ENCODE measurements at regions not wholly inside any gene's neighbourhood (a gene's known extent, or its start where the extent isn't known, plus 50 kb on each side); places are given as distances from the start of the nearest gene placed in this dataset.

DNA sequence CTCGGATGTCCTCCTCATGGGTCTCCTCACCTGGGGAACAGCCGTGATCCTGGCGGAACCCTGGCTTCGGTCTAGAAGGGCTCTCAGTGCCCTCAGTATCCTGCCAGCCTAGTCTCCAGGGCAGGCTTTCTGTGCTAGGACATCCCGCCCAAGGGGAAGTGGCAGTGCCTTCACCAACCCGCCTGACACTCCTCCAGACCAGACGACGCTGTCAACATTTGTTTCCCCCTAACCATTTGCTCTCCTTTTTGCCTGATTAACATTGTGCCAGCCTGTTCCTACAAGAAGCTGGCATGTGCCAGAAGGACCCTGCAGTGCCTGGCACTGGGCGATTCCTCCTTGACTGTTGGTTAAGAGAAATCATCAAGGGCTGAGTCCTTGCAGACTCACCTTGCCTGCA, 358.9 kb upstream of the IRX2 start (continued):
- TF ChIP-seq KDM5A (IDR thresholded peaks at IDR 0.05; ENCODE audit: low read length) (no peak), CBX5 (IDR thresholded peaks at IDR 0.05; ENCODE audit: low read depth, low read length) (no peak)
- TF ChIP-seq, protein P1, sequence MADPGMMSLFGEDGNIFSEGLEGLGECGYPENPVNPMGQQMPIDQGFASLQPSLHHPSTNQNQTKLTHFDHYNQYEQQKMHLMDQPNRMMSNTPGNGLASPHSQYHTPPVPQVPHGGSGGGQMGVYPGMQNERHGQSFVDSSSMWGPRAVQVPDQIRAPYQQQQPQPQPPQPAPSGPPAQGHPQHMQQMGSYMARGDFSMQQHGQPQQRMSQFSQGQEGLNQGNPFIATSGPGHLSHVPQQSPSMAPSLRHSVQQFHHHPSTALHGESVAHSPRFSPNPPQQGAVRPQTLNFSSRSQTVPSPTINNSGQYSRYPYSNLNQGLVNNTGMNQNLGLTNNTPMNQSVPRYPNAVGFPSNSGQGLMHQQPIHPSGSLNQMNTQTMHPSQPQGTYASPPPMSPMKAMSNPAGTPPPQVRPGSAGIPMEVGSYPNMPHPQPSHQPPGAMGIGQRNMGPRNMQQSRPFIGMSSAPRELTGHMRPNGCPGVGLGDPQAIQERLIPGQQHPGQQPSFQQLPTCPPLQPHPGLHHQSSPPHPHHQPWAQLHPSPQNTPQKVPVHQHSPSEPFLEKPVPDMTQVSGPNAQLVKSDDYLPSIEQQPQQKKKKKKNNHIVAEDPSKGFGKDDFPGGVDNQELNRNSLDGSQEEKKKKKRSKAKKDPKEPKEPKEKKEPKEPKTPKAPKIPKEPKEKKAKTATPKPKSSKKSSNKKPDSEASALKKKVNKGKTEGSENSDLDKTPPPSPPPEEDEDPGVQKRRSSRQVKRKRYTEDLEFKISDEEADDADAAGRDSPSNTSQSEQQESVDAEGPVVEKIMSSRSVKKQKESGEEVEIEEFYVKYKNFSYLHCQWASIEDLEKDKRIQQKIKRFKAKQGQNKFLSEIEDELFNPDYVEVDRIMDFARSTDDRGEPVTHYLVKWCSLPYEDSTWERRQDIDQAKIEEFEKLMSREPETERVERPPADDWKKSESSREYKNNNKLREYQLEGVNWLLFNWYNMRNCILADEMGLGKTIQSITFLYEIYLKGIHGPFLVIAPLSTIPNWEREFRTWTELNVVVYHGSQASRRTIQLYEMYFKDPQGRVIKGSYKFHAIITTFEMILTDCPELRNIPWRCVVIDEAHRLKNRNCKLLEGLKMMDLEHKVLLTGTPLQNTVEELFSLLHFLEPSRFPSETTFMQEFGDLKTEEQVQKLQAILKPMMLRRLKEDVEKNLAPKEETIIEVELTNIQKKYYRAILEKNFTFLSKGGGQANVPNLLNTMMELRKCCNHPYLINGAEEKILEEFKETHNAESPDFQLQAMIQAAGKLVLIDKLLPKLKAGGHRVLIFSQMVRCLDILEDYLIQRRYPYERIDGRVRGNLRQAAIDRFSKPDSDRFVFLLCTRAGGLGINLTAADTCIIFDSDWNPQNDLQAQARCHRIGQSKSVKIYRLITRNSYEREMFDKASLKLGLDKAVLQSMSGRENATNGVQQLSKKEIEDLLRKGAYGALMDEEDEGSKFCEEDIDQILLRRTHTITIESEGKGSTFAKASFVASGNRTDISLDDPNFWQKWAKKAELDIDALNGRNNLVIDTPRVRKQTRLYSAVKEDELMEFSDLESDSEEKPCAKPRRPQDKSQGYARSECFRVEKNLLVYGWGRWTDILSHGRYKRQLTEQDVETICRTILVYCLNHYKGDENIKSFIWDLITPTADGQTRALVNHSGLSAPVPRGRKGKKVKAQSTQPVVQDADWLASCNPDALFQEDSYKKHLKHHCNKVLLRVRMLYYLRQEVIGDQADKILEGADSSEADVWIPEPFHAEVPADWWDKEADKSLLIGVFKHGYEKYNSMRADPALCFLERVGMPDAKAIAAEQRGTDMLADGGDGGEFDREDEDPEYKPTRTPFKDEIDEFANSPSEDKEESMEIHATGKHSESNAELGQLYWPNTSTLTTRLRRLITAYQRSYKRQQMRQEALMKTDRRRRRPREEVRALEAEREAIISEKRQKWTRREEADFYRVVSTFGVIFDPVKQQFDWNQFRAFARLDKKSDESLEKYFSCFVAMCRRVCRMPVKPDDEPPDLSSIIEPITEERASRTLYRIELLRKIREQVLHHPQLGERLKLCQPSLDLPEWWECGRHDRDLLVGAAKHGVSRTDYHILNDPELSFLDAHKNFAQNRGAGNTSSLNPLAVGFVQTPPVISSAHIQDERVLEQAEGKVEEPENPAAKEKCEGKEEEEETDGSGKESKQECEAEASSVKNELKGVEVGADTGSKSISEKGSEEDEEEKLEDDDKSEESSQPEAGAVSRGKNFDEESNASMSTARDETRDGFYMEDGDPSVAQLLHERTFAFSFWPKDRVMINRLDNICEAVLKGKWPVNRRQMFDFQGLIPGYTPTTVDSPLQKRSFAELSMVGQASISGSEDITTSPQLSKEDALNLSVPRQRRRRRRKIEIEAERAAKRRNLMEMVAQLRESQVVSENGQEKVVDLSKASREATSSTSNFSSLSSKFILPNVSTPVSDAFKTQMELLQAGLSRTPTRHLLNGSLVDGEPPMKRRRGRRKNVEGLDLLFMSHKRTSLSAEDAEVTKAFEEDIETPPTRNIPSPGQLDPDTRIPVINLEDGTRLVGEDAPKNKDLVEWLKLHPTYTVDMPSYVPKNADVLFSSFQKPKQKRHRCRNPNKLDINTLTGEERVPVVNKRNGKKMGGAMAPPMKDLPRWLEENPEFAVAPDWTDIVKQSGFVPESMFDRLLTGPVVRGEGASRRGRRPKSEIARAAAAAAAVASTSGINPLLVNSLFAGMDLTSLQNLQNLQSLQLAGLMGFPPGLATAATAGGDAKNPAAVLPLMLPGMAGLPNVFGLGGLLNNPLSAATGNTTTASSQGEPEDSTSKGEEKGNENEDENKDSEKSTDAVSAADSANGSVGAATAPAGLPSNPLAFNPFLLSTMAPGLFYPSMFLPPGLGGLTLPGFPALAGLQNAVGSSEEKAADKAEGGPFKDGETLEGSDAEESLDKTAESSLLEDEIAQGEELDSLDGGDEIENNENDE (IDR thresholded peaks at IDR 0.05; ENCODE audit: insufficient replicate concordance, low read length): no peak
